HS-27A (cell line): ENCODE measurements at regions not wholly inside any gene's neighbourhood (a gene's known extent, or its start where the extent isn't known, plus 50 kb on each side); places are given as distances from the start of the nearest gene placed in this dataset.

ENCODE experiments used
- DNase-seq: peaks from one replicate; pipeline ENCODE4 v3.0.0-alpha.2; 2012; ENCODE audit warnings: low read depth, missing footprints

DNA sequence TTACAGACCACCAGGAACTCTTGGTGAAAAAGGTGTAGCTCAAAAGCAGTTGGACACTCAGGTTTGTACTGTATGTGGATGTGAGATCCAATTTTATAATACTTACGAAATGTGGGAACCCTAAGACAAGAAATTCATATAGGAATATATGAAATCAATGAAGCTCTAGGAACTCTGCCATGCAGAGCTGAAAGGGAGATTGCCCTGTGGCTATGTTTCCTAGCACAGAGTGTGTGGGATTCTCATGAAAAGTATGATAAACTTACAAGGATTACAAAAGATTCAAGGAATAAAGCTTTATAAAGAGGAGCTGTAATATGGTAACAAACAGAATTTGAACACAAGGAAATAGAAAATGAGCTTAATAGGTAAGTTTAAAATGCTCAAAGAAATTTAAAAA, 205.7 kb upstream of the FAM83B start:
- no peak for DNase-seq

DNA sequence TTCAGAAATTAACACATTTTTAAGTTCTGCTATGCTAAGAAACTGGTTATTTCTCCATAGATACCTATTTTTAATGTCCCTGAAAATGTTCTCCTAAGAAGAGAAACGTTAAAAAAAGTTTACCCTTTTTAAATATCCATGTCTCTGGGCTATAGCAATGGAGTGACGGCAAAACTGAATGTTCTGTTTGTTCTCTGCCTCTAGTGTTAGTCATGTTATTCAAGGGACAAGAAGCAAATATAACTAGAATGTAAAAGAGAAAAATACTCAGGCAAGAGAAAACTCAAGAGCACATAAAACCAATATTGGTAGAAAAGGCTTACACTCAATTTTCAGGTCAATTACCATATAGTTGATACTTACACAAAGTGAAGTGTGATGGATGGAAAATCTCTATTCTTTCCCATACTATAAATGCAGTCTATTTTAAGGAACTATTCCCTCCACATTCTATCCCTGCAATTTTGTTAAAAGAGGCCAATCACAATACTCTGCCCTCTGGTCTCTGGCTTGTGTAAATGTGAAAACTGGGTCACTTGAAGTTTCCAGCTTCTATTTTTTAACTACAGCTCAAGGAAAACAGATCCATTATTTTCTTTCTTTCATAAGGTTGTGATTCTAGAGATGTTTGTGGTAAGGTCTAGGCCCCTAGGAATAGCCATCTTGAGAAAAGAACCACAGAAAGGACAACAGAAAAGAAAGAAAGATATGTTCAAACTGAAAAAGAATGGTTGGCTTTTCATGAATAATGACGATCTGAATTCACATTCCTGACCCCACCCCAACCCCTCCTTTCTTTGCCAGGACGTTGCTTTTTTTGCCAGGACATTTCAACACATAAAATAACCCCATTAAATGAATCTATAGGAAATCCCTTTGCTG, 200.3 kb upstream of the FAM83B start:
- DNase-seq, result no peak

DNA sequence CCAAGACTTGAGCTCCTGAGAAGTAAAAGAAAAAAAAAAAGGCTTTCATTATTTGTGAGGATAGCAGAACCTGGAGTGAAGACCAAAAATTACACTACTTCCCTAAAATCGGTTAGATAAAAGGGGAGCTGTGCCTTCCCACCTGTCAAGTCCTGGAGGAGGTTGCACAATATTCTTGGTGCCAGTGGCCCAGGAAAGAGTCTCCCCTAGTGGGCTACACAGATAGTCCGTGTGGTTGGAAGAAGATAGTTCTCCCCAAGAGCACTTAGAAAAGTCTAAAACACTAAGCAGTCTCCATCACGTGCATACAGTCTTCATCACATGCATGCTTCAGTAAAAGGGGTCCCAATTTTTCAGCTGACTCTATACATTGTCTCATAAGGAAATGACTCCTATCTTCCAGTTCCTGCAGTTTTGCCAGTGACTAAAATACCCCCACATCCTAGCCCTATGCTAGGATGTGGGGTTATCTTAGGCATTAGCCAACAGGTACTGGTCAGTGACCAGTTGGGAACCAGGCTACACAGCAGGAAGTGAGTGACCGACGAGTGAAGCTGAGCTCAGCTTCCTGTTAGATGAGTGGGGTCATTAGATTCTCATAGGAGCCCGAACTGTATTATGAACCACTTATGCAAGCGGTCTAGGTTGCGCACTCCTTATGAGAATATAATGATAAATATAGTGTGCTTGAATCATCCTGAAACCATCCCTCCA, 199.5 kb upstream of the FAM83B start:
- DNase-seq, result no peak

DNA sequence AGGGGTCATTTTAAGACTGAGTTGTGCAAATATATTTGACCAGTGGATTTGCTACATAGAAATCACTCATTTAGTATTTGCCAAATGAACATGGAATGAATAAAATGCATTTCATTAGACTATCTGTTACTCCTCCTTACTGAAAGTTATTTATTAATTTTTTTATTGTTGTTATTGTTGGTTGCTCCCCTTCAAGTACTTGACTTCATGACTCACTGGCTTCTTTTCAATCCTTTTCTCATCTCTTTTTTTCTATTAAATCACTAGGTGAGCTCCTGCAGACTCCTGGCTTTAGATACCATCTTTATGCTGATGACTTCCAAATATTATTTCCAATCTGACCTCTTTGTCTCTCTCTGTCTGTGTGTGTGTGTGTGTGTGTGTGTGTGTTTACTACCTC, 192.2 kb upstream of the FAM83B start:
- DNase-seq, result no peak

DNA sequence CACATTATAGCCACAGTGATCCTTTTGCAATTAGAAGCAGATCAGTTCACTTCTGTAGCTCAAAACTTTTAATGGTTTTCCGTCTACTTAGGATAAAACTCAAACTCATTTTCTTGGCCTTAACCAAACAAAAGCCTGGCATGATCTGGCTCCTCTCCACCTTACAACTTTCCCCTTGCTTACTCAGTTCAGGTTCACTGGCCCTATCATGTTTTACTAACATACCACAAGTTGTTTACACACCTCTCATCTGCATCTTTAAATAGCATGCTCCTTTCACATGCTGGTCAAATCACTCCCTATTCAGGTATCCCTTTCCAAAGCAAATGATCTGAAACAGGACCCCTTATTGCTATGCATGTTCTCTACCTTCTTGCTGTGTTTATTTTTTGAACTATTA, 191.4 kb upstream of the FAM83B start:
- no peak for DNase-seq

DNA sequence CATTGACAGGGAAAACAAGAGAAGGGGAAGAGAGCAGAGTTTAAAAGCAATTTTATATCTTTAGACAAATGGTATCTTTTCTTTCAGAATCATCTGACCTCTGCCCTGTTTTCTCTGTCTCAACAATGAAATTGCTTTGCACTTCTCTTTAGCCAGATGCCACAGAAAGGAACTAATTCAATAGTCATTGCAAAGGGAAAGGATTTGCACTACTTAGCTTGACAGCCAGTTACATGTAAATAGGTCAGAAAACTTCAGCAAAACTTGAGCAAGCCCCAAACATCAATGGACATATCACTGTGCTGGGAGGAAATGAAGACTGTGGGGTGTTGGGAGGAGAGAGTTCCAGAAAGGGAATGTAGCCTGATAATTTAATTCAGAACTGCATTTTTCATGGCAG, 181.3 kb upstream of the FAM83B start:
- DNase-seq, result no peak

DNA sequence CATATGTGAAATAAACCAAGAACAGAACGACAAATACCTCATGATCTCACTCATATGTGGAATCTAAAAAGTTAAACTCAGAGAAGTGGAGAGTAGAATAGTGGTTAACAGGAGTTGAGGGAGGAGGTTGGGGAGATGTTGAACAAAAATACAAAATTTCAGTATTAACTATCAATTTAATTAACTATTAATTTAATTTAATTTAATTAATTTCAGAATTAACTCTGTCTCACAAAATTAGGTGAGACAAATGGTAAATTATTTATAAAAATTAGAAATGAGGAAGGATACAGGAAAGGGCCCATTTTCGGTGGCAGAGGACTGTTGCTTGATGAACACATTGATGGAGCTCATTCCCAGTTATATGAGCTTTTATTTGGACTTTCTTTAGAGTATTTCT, 166.0 kb upstream of the FAM83B start:
- DNase-seq, result no peak

DNA sequence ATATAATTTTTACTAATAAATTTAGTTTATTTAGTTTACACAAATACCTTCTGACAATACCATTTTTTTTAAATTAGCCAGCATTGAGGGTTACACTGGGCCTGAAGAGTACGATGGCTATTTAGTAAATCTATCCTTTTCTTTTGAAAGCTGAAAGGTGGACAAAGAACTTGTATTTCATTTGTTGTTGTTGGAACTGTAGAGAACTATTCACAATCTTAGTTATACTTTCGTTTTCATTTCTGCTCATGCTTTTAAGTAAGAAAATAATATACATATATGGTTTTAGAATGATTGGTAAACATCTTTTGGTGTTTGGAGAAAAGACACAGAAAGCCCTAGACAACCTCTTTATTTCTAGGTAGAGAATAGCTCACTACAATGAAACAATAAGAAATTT, 165.3 kb upstream of the FAM83B start:
- DNase-seq, result no peak

DNA sequence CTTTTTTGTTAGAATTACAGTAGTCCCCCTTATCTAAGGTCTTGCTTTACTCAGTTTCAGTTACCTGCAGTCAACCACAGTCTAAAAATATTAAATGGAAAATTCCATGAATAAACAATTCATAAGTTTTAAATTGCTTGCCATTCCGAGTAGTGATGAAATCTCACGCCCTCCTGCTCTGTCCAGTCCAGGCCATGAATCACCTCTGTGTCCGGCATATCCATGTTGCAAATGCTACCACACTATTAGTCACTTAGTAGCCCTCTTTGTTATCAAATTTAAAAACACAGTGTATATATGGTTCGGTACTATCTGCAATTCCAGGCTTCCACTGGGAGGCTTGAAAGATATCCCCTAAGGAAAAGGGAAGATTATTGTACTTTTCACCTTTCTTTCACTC, 164.6 kb upstream of the FAM83B start:
- DNase-seq, result peak; percentile 12

DNA sequence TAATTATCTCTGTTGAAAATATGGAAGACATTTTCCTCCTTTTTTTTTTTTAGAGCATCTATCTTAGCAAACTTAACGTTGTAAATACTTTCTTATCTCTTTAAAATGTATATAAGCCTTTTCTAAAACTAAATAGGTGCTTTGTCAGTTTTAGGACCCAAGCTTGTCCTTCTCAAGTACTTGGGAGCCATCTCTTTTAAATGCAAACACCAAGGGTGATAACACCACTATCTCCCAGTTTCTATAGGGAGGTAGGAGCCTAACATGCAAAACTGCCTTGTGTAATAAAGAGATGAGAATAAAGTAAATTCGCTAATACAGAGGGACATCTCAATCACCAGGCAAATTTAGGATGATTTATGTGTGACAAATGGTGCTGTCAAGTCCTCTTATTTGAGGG, 157.0 kb upstream of the FAM83B start:
- DNase-seq, result no peak

DNA sequence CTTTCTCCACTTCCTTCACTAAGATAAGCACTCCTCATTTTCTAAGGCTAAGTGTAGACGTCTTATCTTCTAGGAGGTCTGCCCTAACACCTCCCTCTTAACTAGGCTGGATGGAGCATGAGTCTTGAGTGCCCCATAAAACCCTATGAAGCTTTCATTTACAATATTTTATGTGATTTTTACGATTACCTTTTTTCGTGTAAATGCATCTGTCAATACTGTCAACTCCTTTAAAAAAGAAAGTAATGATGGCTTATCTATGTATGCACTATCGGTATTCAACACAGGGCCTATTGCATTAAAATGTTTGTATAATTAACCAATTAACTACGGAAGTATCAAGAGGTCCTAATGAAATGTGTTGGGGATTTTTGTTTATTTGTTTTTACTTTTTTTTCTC, 156.0 kb upstream of the FAM83B start:
- DNase-seq, result no peak

DNA sequence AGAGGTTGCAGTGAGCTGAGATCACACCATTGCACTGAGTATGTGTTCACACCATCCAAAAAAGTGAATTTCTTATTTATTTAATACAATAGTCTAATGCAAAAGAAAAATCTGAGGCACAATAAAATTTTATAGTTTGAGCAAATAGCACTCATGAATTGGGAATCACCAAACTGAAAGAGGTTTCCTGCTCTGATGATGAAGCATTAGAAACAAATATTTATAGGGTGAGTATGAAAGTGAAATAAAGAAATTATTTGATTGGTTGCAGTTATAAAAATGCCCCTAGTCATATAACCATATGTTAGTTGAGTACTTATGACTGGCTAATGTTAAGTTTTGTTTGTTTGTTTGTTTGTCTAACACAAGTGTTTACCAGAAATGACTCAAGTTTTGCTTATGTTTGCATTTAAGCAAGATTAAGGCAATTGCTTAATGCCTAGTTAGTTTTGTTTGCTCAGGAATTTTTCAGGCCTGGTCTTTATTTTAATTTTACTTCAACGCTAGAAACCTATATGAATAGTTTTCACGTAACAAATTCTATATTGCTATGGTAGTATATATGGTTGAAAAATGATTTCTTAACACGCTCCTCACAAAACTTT, 151.5 kb upstream of the FAM83B start:
- DNase-seq, result no peak

DNA sequence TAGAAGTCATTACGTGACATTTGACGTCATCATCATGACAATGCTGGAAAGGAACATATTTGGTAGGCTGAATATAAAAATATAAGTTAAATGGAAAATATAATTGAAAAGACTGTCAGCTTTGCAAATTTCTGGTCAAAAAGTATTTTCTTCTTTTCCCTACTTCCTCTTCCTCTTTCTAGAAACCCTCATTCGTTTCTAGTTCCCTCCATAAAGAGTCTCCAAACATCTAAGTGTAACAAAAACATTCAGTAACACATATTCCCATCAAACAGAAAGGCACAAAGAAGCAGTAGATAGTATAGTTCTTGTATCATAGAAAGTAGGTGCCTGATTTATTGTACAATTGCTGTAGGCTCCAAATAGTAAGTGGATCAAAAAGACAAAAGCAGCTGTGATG, 150.8 kb upstream of the FAM83B start:
- DNase-seq, result no peak

DNA sequence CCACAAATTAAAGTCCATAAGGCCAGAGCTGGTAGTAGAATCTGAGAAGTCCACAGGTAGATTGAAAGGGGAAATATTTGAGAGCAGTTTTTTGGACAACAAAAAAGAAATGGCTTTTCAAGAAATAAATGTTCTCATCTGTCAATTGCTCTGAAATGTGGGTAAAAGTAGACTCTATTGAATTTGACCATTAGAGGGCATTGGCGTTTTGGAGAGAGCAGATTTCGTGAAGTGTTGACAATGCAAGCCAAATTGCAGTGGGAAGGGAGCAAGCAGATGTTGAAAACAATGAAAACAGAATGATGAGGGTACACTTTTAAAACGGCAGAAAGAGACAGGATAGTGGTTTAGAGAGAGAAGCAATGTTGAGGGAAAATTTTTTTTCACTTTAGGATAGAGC, 149.1 kb upstream of the FAM83B start:
- no peak for DNase-seq

DNA sequence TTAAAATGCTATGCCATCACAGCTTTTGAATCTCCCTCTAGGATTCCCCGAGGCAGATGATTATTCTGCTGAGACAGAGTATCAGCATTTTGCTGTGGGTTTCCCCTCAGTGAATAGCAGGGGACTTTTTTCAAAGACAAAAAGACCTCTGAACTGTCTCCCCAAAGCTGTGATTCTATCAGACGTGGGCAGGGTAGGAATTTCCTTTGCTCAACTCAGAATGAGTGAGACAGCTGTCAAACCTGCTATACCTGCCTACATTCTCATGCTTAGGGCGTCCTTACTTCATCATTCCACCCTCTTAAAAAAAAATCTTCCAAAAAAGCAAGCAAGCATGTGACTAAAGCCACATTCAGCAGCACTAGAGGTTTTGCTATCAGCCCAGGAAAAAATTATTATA, 147.6 kb upstream of the FAM83B start:
- DNase-seq, result no peak

DNA sequence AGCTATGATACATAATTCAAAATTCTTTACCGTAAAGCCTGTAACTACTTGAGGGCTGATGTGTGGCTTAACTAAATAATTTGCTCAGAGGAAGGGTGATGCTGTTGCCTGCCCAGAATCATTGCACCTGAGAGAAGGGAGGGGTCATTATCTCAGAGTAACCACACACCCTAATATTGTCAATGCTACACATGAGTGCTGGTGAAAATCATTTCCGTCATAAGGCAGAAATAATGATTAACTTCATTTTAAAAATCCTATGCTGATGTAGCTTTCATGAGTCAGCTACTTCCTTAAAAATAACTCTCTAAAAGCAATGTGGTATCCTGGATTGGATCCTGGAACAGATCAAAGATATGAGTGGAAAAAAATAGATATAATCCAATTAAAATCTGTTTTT, 146.4 kb upstream of the FAM83B start:
- no peak for DNase-seq

DNA sequence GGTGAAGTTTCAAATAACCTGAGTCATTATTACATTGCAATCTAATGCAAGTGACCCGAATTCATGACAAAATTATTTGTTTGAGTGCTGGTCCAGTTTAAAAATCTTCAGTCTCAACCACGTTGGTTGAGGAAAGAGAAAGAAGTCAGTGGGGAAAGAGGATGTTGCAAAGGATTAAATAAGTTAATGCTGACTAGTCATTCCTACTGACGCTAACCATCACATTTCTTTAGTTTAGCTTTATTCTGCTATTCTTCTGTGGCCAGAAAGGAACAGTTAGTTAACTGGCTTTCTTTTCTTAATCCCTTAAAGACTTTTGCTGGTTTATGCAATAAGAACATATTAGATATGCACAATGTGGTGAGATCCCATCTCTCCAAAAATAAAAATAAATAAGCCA, 143.8 kb upstream of the FAM83B start:
- no peak for DNase-seq

DNA sequence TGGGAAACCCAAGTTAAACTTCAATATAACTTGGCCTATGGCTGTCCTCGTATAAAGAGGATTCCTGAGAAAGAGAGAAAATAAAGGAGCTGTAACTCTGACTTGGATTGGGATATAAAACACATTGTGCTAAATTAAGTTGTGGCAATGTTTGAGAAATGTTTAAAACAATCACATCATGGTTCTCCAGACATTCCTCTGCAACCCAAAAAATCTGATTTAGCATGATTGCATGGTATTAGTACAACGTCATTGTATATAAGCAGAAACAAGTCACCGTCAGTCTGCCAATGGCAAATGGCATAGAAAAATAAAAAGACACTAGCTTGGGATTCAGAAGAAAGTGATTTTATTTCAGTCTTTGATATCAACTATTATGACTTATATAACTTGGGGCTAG, 140.2 kb upstream of the FAM83B start:
- no peak for DNase-seq

DNA sequence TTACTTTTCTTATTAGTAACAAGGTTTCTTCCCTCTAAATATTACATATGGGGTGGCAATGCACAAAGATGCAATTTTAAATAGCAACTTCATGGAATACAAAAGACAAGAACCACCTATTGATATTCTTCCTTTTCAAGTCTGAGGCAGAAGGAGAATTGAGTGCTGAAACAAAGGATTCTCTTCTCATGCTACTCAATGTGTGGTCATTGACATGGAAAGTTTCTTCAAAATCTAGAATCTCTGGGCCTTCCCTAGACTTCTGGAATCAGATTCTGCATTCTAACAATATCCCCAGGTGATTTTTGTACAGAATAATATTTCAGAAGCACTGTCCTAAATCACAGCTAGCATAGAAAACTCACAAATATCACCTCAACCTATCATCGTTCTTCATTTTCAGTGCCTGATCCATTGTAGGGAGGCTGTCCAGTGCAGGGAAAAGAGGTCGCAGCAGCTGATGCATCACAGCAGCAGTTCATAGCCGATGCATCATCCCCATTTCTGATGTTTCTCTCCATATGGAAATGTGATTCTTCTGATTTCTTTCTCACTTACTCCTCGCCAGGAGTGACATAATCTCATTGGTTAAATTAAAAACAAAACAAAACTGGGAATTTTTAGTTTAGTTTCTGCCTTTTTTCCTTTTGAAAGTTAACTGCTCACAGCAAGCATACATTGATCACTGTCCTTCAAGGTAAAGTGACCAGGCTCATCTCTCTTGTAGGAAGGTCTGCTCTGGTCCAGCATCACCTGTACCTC, 139.5 kb upstream of the FAM83B start:
- no peak for DNase-seq

DNA sequence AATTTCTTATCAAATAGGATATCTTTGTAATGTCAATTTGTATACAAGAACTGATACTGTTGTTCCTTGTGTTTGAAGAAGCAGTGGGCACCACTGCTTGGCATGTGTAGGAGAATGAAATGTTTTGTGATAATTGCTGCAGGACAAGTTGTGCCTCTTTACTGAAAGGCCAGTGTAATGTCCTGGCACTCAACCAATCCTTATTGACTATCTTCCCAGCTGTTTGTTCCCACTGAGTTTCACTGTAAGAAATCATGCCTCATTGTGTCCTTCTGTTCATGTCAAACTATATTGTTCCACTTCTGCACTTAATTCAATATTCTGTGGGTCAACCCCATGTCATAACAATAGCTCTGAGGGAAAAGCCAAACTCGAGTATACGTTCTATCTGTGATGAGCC, 136.1 kb upstream of the FAM83B start:
- no peak for DNase-seq

DNA sequence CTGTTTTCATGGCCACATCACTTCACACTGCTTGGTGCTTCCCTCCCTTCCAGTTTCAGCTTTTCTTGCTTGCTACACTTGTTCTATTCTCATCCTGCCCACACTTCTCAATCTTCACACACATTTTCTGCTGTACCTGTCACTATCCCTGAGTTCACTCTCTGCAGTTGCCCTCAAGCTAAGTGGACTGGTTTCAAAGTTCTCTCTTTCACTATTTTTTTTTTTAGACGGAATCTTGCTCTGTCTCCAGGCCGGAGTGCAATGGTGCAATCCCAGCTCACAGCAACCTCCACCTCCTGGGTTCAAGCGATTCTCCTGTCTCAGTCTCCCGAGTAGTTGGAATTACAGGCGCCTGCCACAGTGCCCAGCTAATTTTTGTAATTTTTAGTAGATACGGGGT, 130.6 kb upstream of the FAM83B start:
- DNase-seq, result no peak

DNA sequence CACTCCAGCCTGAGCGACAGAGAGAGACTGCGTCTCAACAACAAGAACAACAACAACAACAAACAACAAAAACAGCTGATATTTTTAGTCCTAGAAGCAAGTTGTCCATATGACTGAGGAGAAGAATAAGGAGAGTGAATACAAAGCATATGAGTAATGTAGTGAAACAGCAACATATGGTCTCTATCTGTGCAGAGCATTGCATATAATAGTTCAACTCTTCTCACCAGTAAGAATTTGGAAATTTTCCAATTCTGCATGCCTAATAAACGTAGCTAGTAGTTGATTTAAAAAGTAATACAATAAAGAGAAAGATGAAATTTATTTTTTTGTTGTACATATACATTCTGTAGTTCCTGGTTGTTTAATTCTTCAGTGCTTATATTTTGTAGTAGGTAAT, 129.7 kb upstream of the FAM83B start:
- DNase-seq, result no peak
